Endothelial cell of umbilical vein (primary cell): ENCODE measurements at regions not wholly inside any gene's neighbourhood (a gene's known extent, or its start where the extent isn't known, plus 50 kb on each side); places are given as distances from the start of the nearest gene placed in this dataset.

Experiments
- BruUV-seq: library from RNA; stranded (reverse); fragments of 400-500 nt; replicated peaks from 2 replicates; lab custom pipeline; 2021; lab: Mats Ljungman, UMichigan
- CTCF ChIA-PET: fragments of 300-600, 350-600 bp; sonication (Branson Sonifier 250); formaldehyde crosslinking; loops from one replicate; lab custom pipeline; 2021; ENCODE audit warnings: antibody characterized with exemption, inconsistent platforms; lab: Charles Lee
- POLR2A ChIA-PET: fragments of 300-600, 350-600 bp; sonication (Branson Sonifier 250); formaldehyde crosslinking; loops from one replicate; lab custom pipeline; 2021; ENCODE audit warnings: antibody characterized with exemption, inconsistent platforms; lab: Charles Lee
- DNase-seq: peaks from one replicate; pipeline ENCODE4 v3.0.0-alpha.2; 2011; ENCODE audit warnings: low read depth, low spot score
- FAIRE-seq: peaks from 2 replicates; lab custom pipeline; 2011; peaks lifted over from hg19 to GRCh38; lab: Jason Lieb, UNC
- H2AFZ ChIP-seq: 2 replicates; pipeline ENCODE4 v1.6.0; 2012; ENCODE audit warnings: low read depth, low read length, control low read depth, inconsistent platforms
- H3K27ac ChIP-seq: 2 replicates; pipeline ENCODE4 v1.5.1; 2011; ENCODE audit warnings: low read depth, mild to moderate bottlenecking, control low read depth, low read length, moderate library complexity; ENCODE audit not compliant: insufficient read depth
- H3K27me3 ChIP-seq, 2 experiments: 2 replicates each; pipeline versions ENCODE4 v1.6.0 to v1.6.1; 2011; ENCODE audit warnings: low read length in 2 of 2, mixed read lengths in 1 of 2; ENCODE audit not compliant: control insufficient read depth in 2 of 2, insufficient read depth in 2 of 2
- H3K36me3 ChIP-seq, 2 experiments: 2 replicates in 1 of 2; 3 replicates in 1 of 2; pipeline ENCODE4 v1.5.1; 2011; ENCODE audit warnings: low read length in 2 of 2, mild to moderate bottlenecking in 1 of 2, moderate library complexity in 1 of 2; ENCODE audit not compliant: control insufficient read depth in 2 of 2, insufficient read depth in 2 of 2; ENCODE audit errors: extremely low read depth in 1 of 2
- H3K4me1 ChIP-seq: 3 replicates; pipeline ENCODE4 v1.5.1; 2011; ENCODE audit warnings: mild to moderate bottlenecking, low read length; ENCODE audit not compliant: control insufficient read depth, insufficient read depth; ENCODE audit errors: extremely low read depth
- H3K4me2 ChIP-seq: 2 replicates; pipeline ENCODE4 v1.6.1; 2011; ENCODE audit warnings: low read length, control low read depth, mixed read lengths; ENCODE audit not compliant: insufficient read depth
- H3K4me3 ChIP-seq, 3 experiments: fragments of 200-600 bp in 1 of 3; sonication (generic), shearing (Covaris generic) in 1 of 3; replicated peaks in 1 of 3; 2 replicates each; pipeline ENCODE4 v1.5.1; 2011 to 2016; ENCODE audit warnings: control low read depth in 3 of 3, low read length in 3 of 3, mild to moderate bottlenecking in 2 of 3, inconsistent platforms in 1 of 3, low read depth in 1 of 3, moderate library complexity in 1 of 3; ENCODE audit not compliant: insufficient read depth in 1 of 3
- H3K79me2 ChIP-seq: 2 replicates; pipeline ENCODE4 v1.6.0; 2012; ENCODE audit warnings: low read length, inconsistent platforms; ENCODE audit not compliant: control insufficient read depth, insufficient read depth
- H3K9ac ChIP-seq: replicated peaks from 2 replicates; pipeline ENCODE3; 2011; ENCODE audit warnings: low read length, control low read depth; ENCODE audit not compliant: insufficient read depth; ENCODE audit errors: extremely low read depth
- H3K9me1 ChIP-seq: replicated peaks from 3 replicates; pipeline ENCODE4 v1.6.0; 2011; ENCODE audit warnings: mild to moderate bottlenecking, low read length; ENCODE audit not compliant: control insufficient read depth, insufficient read depth; ENCODE audit errors: extremely low read depth
- H3K9me3 ChIP-seq: replicated peaks from 2 replicates; pipeline ENCODE4 v1.5.1; 2012; ENCODE audit warnings: low read length, inconsistent platforms; ENCODE audit not compliant: control insufficient read depth, insufficient read depth
- H4K20me1 ChIP-seq: replicated peaks from 2 replicates; pipeline ENCODE3; 2011; ENCODE audit warnings: mild to moderate bottlenecking, low read length; ENCODE audit not compliant: control insufficient read depth, insufficient read depth; ENCODE audit errors: extremely low read depth
- CTCF ChIP-seq, 2 donors: IDR thresholded peaks; 1 replicate in 1 of 2; 2 replicates in 1 of 2; pipeline ENCODE4 v1.5.1; 2011; ENCODE audit warnings: low read length in 2 of 2, mild to moderate bottlenecking in 2 of 2, moderate library complexity in 2 of 2, control low read depth in 1 of 2, inconsistent platforms in 1 of 2, low read depth in 1 of 2; ENCODE audit not compliant: insufficient read depth in 1 of 2; ENCODE audit errors: extremely low read depth in 1 of 2
- EZH2 ChIP-seq: IDR thresholded peaks from 2 replicates; pipeline ENCODE4 v1.6.1; 2012; ENCODE audit warnings: borderline replicate concordance, low read depth, mild to moderate bottlenecking, moderate library complexity, low read length, inconsistent platforms; ENCODE audit not compliant: severe bottlenecking
- FOS ChIP-seq: IDR thresholded peaks from 2 replicates; pipeline ENCODE4 v1.6.1; 2011; ENCODE audit warnings: mild to moderate bottlenecking, low read length, moderate library complexity, borderline replicate concordance; ENCODE audit not compliant: insufficient read depth
- GATA2 ChIP-seq: IDR thresholded peaks from 2 replicates; pipeline ENCODE4 v1.7.0; 2011; ENCODE audit warnings: low read depth, mild to moderate bottlenecking, moderate library complexity, mixed read lengths, low read length; ENCODE audit not compliant: insufficient read length, insufficient read depth
- JUN ChIP-seq: IDR thresholded peaks from 2 replicates; pipeline ENCODE4 v1.6.1; 2011; ENCODE audit warnings: borderline replicate concordance, low read depth; ENCODE audit not compliant: insufficient read length, insufficient read depth
- MAX ChIP-seq: IDR thresholded peaks from 2 replicates; pipeline ENCODE4 v1.6.1; 2011; ENCODE audit not compliant: insufficient read depth, insufficient read length
- MYC ChIP-seq: IDR thresholded peaks from one replicate; pipeline ENCODE4 v1.6.1; 2011; ENCODE audit warnings: mild to moderate bottlenecking, low read depth, low read length
- POLR2A ChIP-seq: IDR thresholded peaks from 2 replicates; pipeline ENCODE4 v1.6.1; 2012; ENCODE audit warnings: low read depth, mild to moderate bottlenecking, control low read depth, low read length
- POLR2AphosphoS5 ChIP-seq: IDR thresholded peaks from 2 replicates; pipeline ENCODE4 v1.6.1; 2012; ENCODE audit warnings: low read depth, mild to moderate bottlenecking, control low read depth, low read length, moderate library complexity; ENCODE audit not compliant: insufficient read depth
- dilution Hi-C: fragments of 300-500 bp; cut with MboI; formaldehyde crosslinking; loops from one replicate; pipeline ENCODE4 v1.15.0; 2019; ENCODE audit warnings: low sequenced_read_pairs; ENCODE audit not compliant: extremely low pct_ligation_motif_present
- intact Hi-C: fragments of 100-400 bp; cut with micrococcal nuclease; formaldehyde crosslinking; loops from one replicate; pipeline ENCODE4 v1.10.0; 2022

- intact Hi-C loops (loop anchor here (5.0 kb wide), 2 partner anchors 126 to 1509 kb away; partner anchors contain the start of gene C11orf58), dilution Hi-C loops (no loop called here)
- TF ChIP-seq FOS (no peak), EZH2 (peak; percentile 100)
- H3K4me2 ChIP-seq = no peak overlapping the region
- POLR2A ChIA-PET = no interaction called here
- no peaks in the 10 kb centered on the region for H4K20me1 ChIP-seq
- no peak overlapping the region for H3K4me3 ChIP-seq
- H3K9me1 ChIP-seq = no peaks in the 10 kb centered on the region
- H3K36me3 ChIP-seq = no peaks in the 10 kb centered on the region
- H3K4me1 ChIP-seq = peaks cover 25% of the 10 kb centered on the region
- BruUV-seq = no TSS peak
- no peaks in the 10 kb centered on the region for H3K9me3 ChIP-seq
- FAIRE-seq (no peak), DNase-seq (no peak)
- peaks cover 48 to 84% of the 10 kb centered on the region in 2 experiments for H3K27me3 ChIP-seq
- H3K27ac ChIP-seq = no peak overlapping the region
- no peaks in the 10 kb centered on the region for H3K79me2 ChIP-seq
- H3K9ac ChIP-seq = no peak overlapping the region
- no peak overlapping the region for H2AFZ ChIP-seq
- CTCF ChIA-PET = interaction anchor here (1.1 to 4.3 kb wide), 2 partner anchors 670 to 962 kb away, joined by 3 to 77 read pairs; no protein-coding TSS in a partner anchor
Measured at GRCh38 chr11:16611401-16611921, 127.0 kb upstream of the C11orf58 start.

- intact Hi-C loops (loop anchor here (5.0 kb wide), 2 partner anchors 126 to 1509 kb away; partner anchors contain the start of gene C11orf58), dilution Hi-C loops (no loop called here)
- FAIRE-seq = no peak
- H4K20me1 ChIP-seq = no peaks in the 10 kb centered on the region
- H3K4me3 ChIP-seq = no peak overlapping the region
- peaks cover 48 to 84% of the 10 kb centered on the region in 2 experiments for H3K27me3 ChIP-seq
- H3K9me3 ChIP-seq = no peaks in the 10 kb centered on the region
- POLR2A ChIA-PET = no interaction called here
- H3K36me3 ChIP-seq = no peaks in the 10 kb centered on the region
- H3K9ac ChIP-seq = no peak overlapping the region
- no peak overlapping the region for H3K4me2 ChIP-seq
- CTCF ChIA-PET = interaction anchor here (1.1 kb wide), 1 partner anchor 670 kb away, joined by 3 read pairs; no protein-coding TSS in a partner anchor
- no peak overlapping the region for H3K27ac ChIP-seq
- no peak overlapping the region for H2AFZ ChIP-seq
- DNase-seq = no peak
- H3K79me2 ChIP-seq = no peaks in the 10 kb centered on the region
- BruUV-seq = no TSS peak
- no peaks in the 10 kb centered on the region for H3K9me1 ChIP-seq
- no peak for TF ChIP-seq MAX
- no peak for TF ChIP-seq FOS
- TF ChIP-seq JUN = no peak
- no peak for TF ChIP-seq CTCF (IDR thresholded peaks at IDR 0.05; ENCODE audit: extremely low read depth in 1 of 2, insufficient read depth in 1 of 2, low read depth in 1 of 2, low read length in 2 of 2)
- TF ChIP-seq GATA2 = no peak
- no peak for TF ChIP-seq EZH2
- no peak for TF ChIP-seq POLR2A
- TF ChIP-seq MYC = no peak
- TF ChIP-seq POLR2AphosphoS5 = no peak
- H3K4me1 ChIP-seq = peaks cover 27% of the 10 kb centered on the region
Measured at GRCh38 chr11:16610738-16611388, 127.6 kb upstream of the C11orf58 start.
